HCT116 (cell line): ENCODE measurements at regions not wholly inside any gene's neighbourhood (a gene's known extent, or its start where the extent isn't known, plus 50 kb on each side); places are given as distances from the start of the nearest gene placed in this dataset.

Experiments used
- ATAC-seq: fragments of 200-7000 bp; cut with Tn5 transposase; 2 replicates; pipeline ENCODE4 v1.9.1; 2020; ENCODE audit warnings: mild to moderate bottlenecking, moderate library complexity
- BruUV-seq: library from RNA; stranded (reverse); fragments of 400-500 nt; replicated peaks from 2 replicates; lab custom pipeline; 2021; lab: Mats Ljungman, UMichigan
- CTCF ChIA-PET: fragments of 300-600 bp; sonication (Branson Sonifier 250); formaldehyde crosslinking; loops from one replicate; lab custom pipeline; 2021; ENCODE audit warnings: antibody characterized with exemption; lab: Charles Lee
- POLR2A ChIA-PET: fragments of 300-600, 350-600 bp; sonication (Branson Sonifier 250); formaldehyde crosslinking; loops from one replicate; lab custom pipeline; 2021; ENCODE audit warnings: antibody characterized with exemption; lab: Charles Lee
- RAD21 ChIA-PET, 2 experiments: fragments of 300-600 bp; sonication (Branson Sonifier 250); formaldehyde crosslinking; loops; one replicate each; lab custom pipeline; 2023; ENCODE audit warnings: low total read pairs in 2 of 2; ENCODE audit not compliant: uncharacterized antibody in 2 of 2, unreplicated experiment in 2 of 2, low non-redundant PET in 1 of 2; lab: Charles Lee
- DNase-seq: peaks from one replicate; pipeline ENCODE4 v3.0.0-alpha.2; 2010; ENCODE audit warnings: low read depth, low spot score
- H2AFZ ChIP-seq: fragments of 200-600 bp; shearing (Covaris generic), sonication (generic); 2 replicates; pipeline ENCODE4 v1.6.1; 2017; ENCODE audit warnings: low read depth, mixed run types, mixed read lengths, antibody characterized with exemption, low read length; ENCODE audit not compliant: poor library complexity, severe bottlenecking
- H3K27ac ChIP-seq: 2 replicates; pipeline ENCODE4 v1.5.1; 2012; ENCODE audit warnings: low read depth, low read length
- H3K27me3 ChIP-seq: fragments of 200-600 bp; sonication (generic); 2 replicates; pipeline ENCODE4 v1.6.1; 2016; ENCODE audit warnings: mixed run types, low read length, mixed read lengths; ENCODE audit not compliant: insufficient read depth
- H3K36me3 ChIP-seq, 2 experiments: fragments of 200-500 bp in 1 of 2; fragments of 200-600 bp in 1 of 2; sonication (Bioruptor generic) in 1 of 2; sonication (generic) in 1 of 2; 2 replicates each; pipeline versions ENCODE4 v1.5.1 to v1.6.1; 2014 to 2016; ENCODE audit warnings: low read length in 2 of 2, inconsistent platforms in 1 of 2, mixed read lengths in 1 of 2, mixed run types in 1 of 2; ENCODE audit not compliant: insufficient read depth in 2 of 2, control insufficient read depth in 1 of 2
- H3K4me1 ChIP-seq, 2 experiments: fragments of 200-600 bp in 1 of 2; sonication (generic) in 1 of 2; 2 replicates each; pipeline versions ENCODE4 v1.5.1 to v1.6.1; 2012 to 2017; ENCODE audit warnings: low read length in 2 of 2, inconsistent platforms in 1 of 2, mild to moderate bottlenecking in 1 of 2, mixed read lengths in 1 of 2, mixed run types in 1 of 2, moderate library complexity in 1 of 2; ENCODE audit not compliant: insufficient read depth in 2 of 2, control insufficient read depth in 1 of 2
- H3K4me2 ChIP-seq: fragments of 200-600 bp; sonication (generic); 2 replicates; pipeline ENCODE4 v1.6.1; 2017; ENCODE audit warnings: mixed run types, low read length, mixed read lengths
- H3K4me3 ChIP-seq, 2 experiments: fragments of 200-600 bp in 1 of 2; sonication (generic) in 1 of 2; replicated peaks in 1 of 2; 2 replicates each; pipeline ENCODE4 v1.5.1; 2011 to 2016; ENCODE audit warnings: low read length in 2 of 2, control low read depth in 1 of 2, low read depth in 1 of 2, mild to moderate bottlenecking in 1 of 2, mixed read lengths in 1 of 2, mixed run types in 1 of 2
- H3K79me2 ChIP-seq: fragments of 200-600 bp; sonication (generic); 2 replicates; pipeline ENCODE4 v1.6.1; 2017; ENCODE audit warnings: mild to moderate bottlenecking, mixed run types, low read length, moderate library complexity, mixed read lengths; ENCODE audit not compliant: insufficient read depth
- H3K9ac ChIP-seq: fragments of 200-600 bp; sonication (generic); 2 replicates; pipeline ENCODE4 v1.6.1; 2016; ENCODE audit warnings: low read length, mixed read lengths
- H3K9me2 ChIP-seq: fragments of 200-600 bp; sonication (generic), shearing (Covaris generic); 2 replicates; pipeline ENCODE4 v1.6.1; 2017; ENCODE audit warnings: mixed run types, mild to moderate bottlenecking, moderate library complexity; ENCODE audit not compliant: insufficient read depth
- H3K9me3 ChIP-seq, 2 experiments: fragments of 200-500 bp in 1 of 2; fragments of 200-600 bp in 1 of 2; sonication (Bioruptor generic) in 1 of 2; sonication (generic) in 1 of 2; 2 replicates each; pipeline ENCODE4 v1.6.1; 2014 to 2017; ENCODE audit warnings: low read length in 2 of 2, mixed read lengths in 2 of 2, inconsistent platforms in 1 of 2, low read depth in 1 of 2, mild to moderate bottlenecking in 1 of 2, mixed run types in 1 of 2, moderate library complexity in 1 of 2; ENCODE audit not compliant: control insufficient read depth in 1 of 2, insufficient read depth in 1 of 2
- H4K20me1 ChIP-seq: fragments of 200-600 bp; sonication (generic), shearing (Covaris generic); 2 replicates; pipeline ENCODE4 v1.6.1; 2017; ENCODE audit warnings: mixed run types, mild to moderate bottlenecking, moderate library complexity; ENCODE audit not compliant: insufficient read depth
- ATF3 ChIP-seq: IDR thresholded peaks from 2 replicates; pipeline ENCODE4 v1.6.1; 2012
- CBX3 ChIP-seq: IDR thresholded peaks from 2 replicates; pipeline ENCODE4 v1.6.1; 2012; ENCODE audit warnings: low read depth
- CEBPB ChIP-seq: IDR thresholded peaks from 2 replicates; pipeline ENCODE4 v1.6.1; 2012; ENCODE audit warnings: low read depth
- CTCF ChIP-seq, 3 experiments: fragments of 200-600 bp in 1 of 3; sonication (generic) in 1 of 3; IDR thresholded peaks in 2 of 3; conservative IDR thresholded peaks in 1 of 3; 2 replicates each; pipeline ENCODE4 v1.5.1; 2012 to 2017; ENCODE audit warnings: low read depth in 2 of 3, low read length in 2 of 3, antibody characterized with exemption in 1 of 3, borderline replicate concordance in 1 of 3, control low read depth in 1 of 3, mild to moderate bottlenecking in 1 of 3, mixed read lengths in 1 of 3, mixed run types in 1 of 3, moderate library complexity in 1 of 3; ENCODE audit not compliant: insufficient read depth in 1 of 3
- ELF1 ChIP-seq: IDR thresholded peaks from 2 replicates; pipeline ENCODE4 v1.6.1; 2012; ENCODE audit warnings: low read depth, borderline replicate concordance
- EZH2 ChIP-seq: fragments of 200-600 bp; sonication (generic); IDR thresholded peaks from 2 replicates; pipeline ENCODE4 v1.6.1; 2017; ENCODE audit warnings: antibody characterized with exemption, mixed run types
- FOSL1 ChIP-seq: IDR thresholded peaks from 2 replicates; pipeline ENCODE4 v1.6.1; 2012; ENCODE audit warnings: low read depth
- MAX ChIP-seq: IDR thresholded peaks from 2 replicates; pipeline ENCODE4 v1.6.1; 2012
- POLR2A ChIP-seq: IDR thresholded peaks from 2 replicates; pipeline ENCODE4 v1.7.0; 2011; ENCODE audit warnings: borderline replicate concordance; ENCODE audit not compliant: insufficient read depth, insufficient read length; ENCODE audit errors: extremely low read depth
- POLR2AphosphoS5 ChIP-seq: IDR thresholded peaks from 2 replicates; pipeline ENCODE4 v1.6.1; 2011; ENCODE audit warnings: mild to moderate bottlenecking, low read depth, low read length, moderate library complexity
- RAD21 ChIP-seq: IDR thresholded peaks from 2 replicates; pipeline ENCODE4 v1.6.1; 2012; ENCODE audit warnings: low read depth, mild to moderate bottlenecking
- REST ChIP-seq: IDR thresholded peaks from 2 replicates; pipeline ENCODE4 v1.6.1; 2012; ENCODE audit warnings: low read depth
- SIN3A ChIP-seq: IDR thresholded peaks from 2 replicates; pipeline ENCODE4 v1.6.1; 2012; ENCODE audit warnings: low read depth
- SP1 ChIP-seq: IDR thresholded peaks from 2 replicates; pipeline ENCODE4 v1.6.1; 2012; ENCODE audit warnings: low read depth
- SRF ChIP-seq: IDR thresholded peaks from 2 replicates; pipeline ENCODE4 v1.6.1; 2012; ENCODE audit warnings: low read depth
- TCF7L2 ChIP-seq: IDR thresholded peaks from 2 replicates; pipeline ENCODE4 v1.7.0; 2011; ENCODE audit warnings: borderline replicate concordance, inconsistent platforms; ENCODE audit not compliant: insufficient read depth, insufficient read length; ENCODE audit errors: extremely low read depth
- YY1 ChIP-seq: IDR thresholded peaks from 2 replicates; pipeline ENCODE4 v1.6.1; 2011; ENCODE audit warnings: low read length, low read depth, moderate library complexity, mild to moderate bottlenecking; ENCODE audit not compliant: insufficient replicate concordance; ENCODE audit errors: extremely low read depth
- ZFX ChIP-seq: fragments of 450-650 bp; IDR thresholded peaks from 2 replicates; pipeline ENCODE4 v1.6.1; 2017
- ZNF274 ChIP-seq: fragments of 200-500 bp; sonication (Bioruptor generic); IDR thresholded peaks from 2 replicates; pipeline ENCODE4 v1.6.1; 2014; ENCODE audit warnings: mild to moderate bottlenecking, low read depth, low read length, inconsistent platforms
- intact Hi-C: fragments of 100-400 bp; cut with micrococcal nuclease; formaldehyde crosslinking; loops from 2 replicates; pipeline ENCODE4 v1.10.0; 2022

- intact Hi-C loops, result no loop called here
- POLR2A ChIA-PET, result no interaction called here
- BruUV-seq, result no TSS peak
These were observed 205.6 kb downstream of the PSAT1 start for GRCh38 chr9:78502566-78502965.

More at GRCh38 chr9:78502566-78502965, 205.6 kb downstream of the PSAT1 start:
- H3K9me3 ChIP-seq, result no peaks in the 10 kb centered on the region
- no peak for DNase-seq
- ChIA-PET RAD21 (no interaction called here), CTCF (no interaction called here)
- H3K27ac ChIP-seq, result no peak overlapping the region
- H3K36me3 ChIP-seq, result no peaks in the 10 kb centered on the region
- H3K4me2 ChIP-seq, result no peak overlapping the region
- no peaks in the 10 kb centered on the region for H3K27me3 ChIP-seq
- H4K20me1 ChIP-seq, result no peaks in the 10 kb centered on the region
- H3K9ac ChIP-seq, result no peak overlapping the region
- H3K9me2 ChIP-seq, result no peaks in the 10 kb centered on the region
- H3K4me1 ChIP-seq, result no peaks in the 10 kb centered on the region
- TF ChIP-seq ZNF274 (no peak), REST (no peak), ELF1 (no peak), CEBPB (no peak), POLR2A (no peak), CBX3 (no peak), ZFX (no peak), ATF3 (no peak), SRF (no peak), SIN3A (no peak), RAD21 (no peak), CTCF (IDR thresholded peaks at IDR 0.05 in 2 of 3, conservative IDR thresholded peaks at IDR 0.05 in 1 of 3; ENCODE audit: borderline replicate concordance in 1 of 3, insufficient read depth in 1 of 3, low read depth in 2 of 3, low read length in 2 of 3) (no peak), FOSL1 (no peak), EZH2 (no peak), POLR2AphosphoS5 (no peak), YY1 (no peak), MAX (no peak), SP1 (no peak), TCF7L2 (no peak)
- no peak overlapping the region for H3K4me3 ChIP-seq
- H2AFZ ChIP-seq, result no peak overlapping the region
- no peak for ATAC-seq
- H3K79me2 ChIP-seq, result no peaks in the 10 kb centered on the region
